HG03064 (cell line): ENCODE measurements at regions not wholly inside any gene's neighbourhood (a gene's known extent, or its start where the extent isn't known, plus 50 kb on each side); places are given as distances from the start of the nearest gene placed in this dataset.
A peak's percentile ranks its signal among the peaks of the same experiment; 100 is the strongest.
"Not testable (repeated sequence)": the region's sequence is repeated elsewhere in the genome, so short reads cannot be mapped to it uniquely, and the experiment has no call there.

Source experiments
- ATAC-seq: cut with Tn5 transposase; IDR thresholded peaks from one replicate; pipeline ENCODE4 v1.9.1; 2021; ENCODE audit warnings: low read depth; ENCODE audit not compliant: unreplicated experiment

GRCh38 chr11:14573539-14574057 lies 53.4 kb upstream of the PSMA1 start:
- not testable (repeated sequence) for ATAC-seq

GRCh38 chr11:14577292-14577691 lies 57.1 kb upstream of the PSMA1 start:
- no peak for ATAC-seq

GRCh38 chr11:14577835-14578529 lies 57.8 kb upstream of the PSMA1 start:
- no peak for ATAC-seq

GRCh38 chr11:14578541-14578956 lies 58.4 kb upstream of the PSMA1 start:
- ATAC-seq, result peak; percentile 100

GRCh38 chr11:14579646-14580045 lies 59.5 kb upstream of the PSMA1 start:
- ATAC-seq, result no peak

GRCh38 chr11:14582793-14583192 lies 60.8 kb upstream of the PDE3B start:
- ATAC-seq, result no peak

- no peak for ATAC-seq
Measured at GRCh38 chr11:14583252-14584034, 60.2 kb upstream of the PDE3B start.

GRCh38 chr11:14584035-14584363 lies 59.6 kb upstream of the PDE3B start:
- ATAC-seq, result no peak

GRCh38 chr11:14584595-14584994 lies 59.0 kb upstream of the PDE3B start:
- no peak for ATAC-seq

- no peak for ATAC-seq
Measured at GRCh38 chr11:14585438-14585837, 58.2 kb upstream of the PDE3B start.

- no peak for ATAC-seq
Measured at GRCh38 chr11:14587258-14587657, 56.3 kb upstream of the PDE3B start.

- no peak for ATAC-seq
Measured at GRCh38 chr11:14588681-14589080, 54.9 kb upstream of the PDE3B start.

GRCh38 chr11:14589421-14589820 lies 54.2 kb upstream of the PDE3B start:
- ATAC-seq, result no peak

GRCh38 chr11:14591046-14591445 lies 52.6 kb upstream of the PDE3B start:
- ATAC-seq, result not testable (repeated sequence)

- ATAC-seq, result no peak
Measured at GRCh38 chr11:14593671-14594070, 49.9 kb upstream of the PDE3B start.
